OCI-LY7 (cell line): ENCODE measurements at regions not wholly inside any gene's neighbourhood (a gene's known extent, or its start where the extent isn't known, plus 50 kb on each side); places are given as distances from the start of the nearest gene placed in this dataset.

Experiments used
- BruUV-seq: library from RNA; stranded (reverse); fragments of 400-500 nt; replicated peaks from 2 replicates; lab custom pipeline; 2021; lab: Mats Ljungman, UMichigan
- CTCF ChIA-PET: fragments of 300-600 bp; sonication (Branson Sonifier 250); formaldehyde crosslinking; loops from one replicate; lab custom pipeline; 2022; ENCODE audit warnings: antibody characterized with exemption; ENCODE audit not compliant: unreplicated experiment; lab: Charles Lee
- POLR2A ChIA-PET: fragments of 300-600 bp; sonication (Branson Sonifier 250); formaldehyde crosslinking; loops from one replicate; lab custom pipeline; 2022; ENCODE audit warnings: antibody characterized with exemption; lab: Charles Lee
- DNase-seq: peaks from one replicate; pipeline ENCODE4 v3.0.0-alpha.2; 2015; ENCODE audit warnings: low spot score
- H2AFZ ChIP-seq: fragments of 200-600 bp; sonication (generic), shearing (Covaris generic); 2 replicates; pipeline ENCODE4 v1.6.1; 2014; ENCODE audit warnings: mild to moderate bottlenecking, antibody characterized with exemption, low read length, moderate library complexity
- H3K27ac ChIP-seq: fragments of 200-600 bp; sonication (generic); 2 replicates; pipeline ENCODE4 v1.5.1; 2014; ENCODE audit warnings: mixed run types, low read depth, mild to moderate bottlenecking, moderate library complexity, low read length, inconsistent platforms; ENCODE audit not compliant: poor library complexity, severe bottlenecking
- H3K36me3 ChIP-seq: fragments of 200-600 bp; sonication (generic); 2 replicates; pipeline ENCODE4 v1.6.1; 2014; ENCODE audit warnings: mild to moderate bottlenecking, antibody characterized with exemption, low read length, moderate library complexity, mixed read lengths; ENCODE audit not compliant: insufficient read depth
- H3K4me1 ChIP-seq: fragments of 200-600 bp; sonication (generic); 2 replicates; pipeline ENCODE4 v1.5.1; 2014; ENCODE audit warnings: mild to moderate bottlenecking, low read length; ENCODE audit not compliant: insufficient read depth, poor library complexity, severe bottlenecking
- H3K4me2 ChIP-seq: fragments of 200-600 bp; sonication (generic); 2 replicates; pipeline ENCODE4 v1.6.1; 2014; ENCODE audit warnings: mild to moderate bottlenecking, low read length
- H3K4me3 ChIP-seq: fragments of 200-600 bp; sonication (generic); 2 replicates; pipeline ENCODE4 v1.5.1; 2014; ENCODE audit warnings: mild to moderate bottlenecking, low read depth, low read length; ENCODE audit not compliant: poor library complexity, severe bottlenecking
- H3K79me2 ChIP-seq: fragments of 200-600 bp; sonication (generic); 2 replicates; pipeline ENCODE4 v1.6.1; 2016; ENCODE audit warnings: low read depth, mild to moderate bottlenecking, low read length, moderate library complexity, mixed read lengths; ENCODE audit not compliant: insufficient read depth
- H3K9me2 ChIP-seq: fragments of 200-600 bp; sonication (generic); 2 replicates; pipeline ENCODE4 v1.6.1; 2016; ENCODE audit warnings: mild to moderate bottlenecking, low read length, mixed read lengths; ENCODE audit not compliant: insufficient read depth
- H3K9me3 ChIP-seq: fragments of 200-600 bp; sonication (generic); 2 replicates; pipeline ENCODE4 v1.6.1; 2014; ENCODE audit warnings: mild to moderate bottlenecking, mixed run types, low read length, mixed read lengths
- H4K20me1 ChIP-seq: fragments of 200-600 bp; sonication (generic); 2 replicates; pipeline ENCODE4 v1.6.1; 2014; ENCODE audit warnings: mild to moderate bottlenecking, antibody characterized with exemption, low read length, moderate library complexity, mixed read lengths; ENCODE audit not compliant: insufficient read depth
- CTCF ChIP-seq: fragments of 200-600 bp; sonication (generic); conservative IDR thresholded peaks from 2 replicates; pipeline ENCODE4 v1.5.1; 2014; ENCODE audit warnings: mild to moderate bottlenecking, antibody characterized with exemption, low read length, moderate library complexity, mixed read lengths
- EZH2phosphoT487 ChIP-seq: fragments of 200-600 bp; sonication (generic); IDR thresholded peaks from 2 replicates; pipeline ENCODE4 v1.6.1; 2018; ENCODE audit warnings: low read depth, borderline replicate concordance, mild to moderate bottlenecking, mixed run types, antibody characterized with exemption, low read length, moderate library complexity, mixed read lengths
- intact Hi-C: fragments of 100-400 bp; cut with micrococcal nuclease; formaldehyde crosslinking; loops from one replicate; pipeline ENCODE4 v1.10.0; 2022; ENCODE audit not compliant: unreplicated experiment

DNA sequence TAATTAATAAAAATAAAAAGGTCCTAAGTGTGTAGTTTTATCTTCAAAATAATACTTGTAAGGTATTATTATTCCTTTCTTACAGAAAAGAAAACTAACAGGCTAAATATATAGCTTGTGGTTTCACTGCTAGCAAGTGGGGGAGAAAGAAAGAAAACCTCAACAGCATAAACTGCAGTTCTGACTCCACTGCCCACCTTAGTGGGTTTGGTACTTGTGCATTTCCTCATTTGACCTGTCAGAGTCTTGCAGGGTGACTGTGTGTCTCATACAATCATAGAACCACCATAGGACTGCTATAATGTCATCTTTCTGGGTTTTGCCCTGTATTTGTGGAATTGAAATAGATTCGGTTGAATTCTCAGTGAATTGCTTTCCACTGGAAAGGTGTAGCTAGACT lies 94.7 kb upstream of the PUDP start:
- ChIA-PET POLR2A (interaction anchor here (0.8 kb wide), 1 partner anchor 20 kb away, joined by 3 read pairs; no protein-coding TSS in a partner anchor), CTCF (no interaction called here)
- H3K27ac ChIP-seq: no peak overlapping the region
- BruUV-seq: no TSS peak
- TF ChIP-seq EZH2phosphoT487 (no peak), CTCF (no peak)
- DNase-seq: no peak
- peaks cover 11% of the 10 kb centered on the region for H3K36me3 ChIP-seq
- no peak overlapping the region for H2AFZ ChIP-seq
- peaks cover 52% of the 10 kb centered on the region; the same call in 1 of the 2 replicates for H3K79me2 ChIP-seq
- intact Hi-C loops: no loop called here
- H3K4me3 ChIP-seq: no peak overlapping the region
- no peaks in the 10 kb centered on the region for H3K9me2 ChIP-seq
- H4K20me1 ChIP-seq: no peaks in the 10 kb centered on the region; the same call in 1 of the 2 replicates
- peaks cover 3% of the 10 kb centered on the region for H3K4me1 ChIP-seq
- H3K9me3 ChIP-seq: no peaks in the 10 kb centered on the region
- no peak overlapping the region for H3K4me2 ChIP-seq

- no peaks in the 10 kb centered on the region; the same call in 1 of the 2 replicates for H4K20me1 ChIP-seq
- H3K4me2 ChIP-seq: no peak overlapping the region
- H3K79me2 ChIP-seq: peaks cover 47% of the 10 kb centered on the region; the same call in 1 of the 2 replicates
- H3K9me3 ChIP-seq: no peaks in the 10 kb centered on the region
- peaks cover 15% of the 10 kb centered on the region for H3K36me3 ChIP-seq
- CTCF ChIA-PET: no interaction called here
- no peak for DNase-seq
- H3K27ac ChIP-seq: no peak overlapping the region
- no peak overlapping the region for H2AFZ ChIP-seq
- POLR2A ChIA-PET: interaction anchor here (1.1 kb wide), 1 partner anchor 14 kb away, joined by 5 read pairs; no protein-coding TSS in a partner anchor
- H3K4me3 ChIP-seq: no peak overlapping the region
- BruUV-seq: no TSS peak
- peaks cover 3% of the 10 kb centered on the region for H3K4me1 ChIP-seq
- no peaks in the 10 kb centered on the region for H3K9me2 ChIP-seq
- TF ChIP-seq CTCF (no peak), EZH2phosphoT487 (no peak)
- intact Hi-C loops: no loop called here
Observed at GRCh38 chrX:7240929-7241328, 93.0 kb upstream of the PUDP start.

DNA sequence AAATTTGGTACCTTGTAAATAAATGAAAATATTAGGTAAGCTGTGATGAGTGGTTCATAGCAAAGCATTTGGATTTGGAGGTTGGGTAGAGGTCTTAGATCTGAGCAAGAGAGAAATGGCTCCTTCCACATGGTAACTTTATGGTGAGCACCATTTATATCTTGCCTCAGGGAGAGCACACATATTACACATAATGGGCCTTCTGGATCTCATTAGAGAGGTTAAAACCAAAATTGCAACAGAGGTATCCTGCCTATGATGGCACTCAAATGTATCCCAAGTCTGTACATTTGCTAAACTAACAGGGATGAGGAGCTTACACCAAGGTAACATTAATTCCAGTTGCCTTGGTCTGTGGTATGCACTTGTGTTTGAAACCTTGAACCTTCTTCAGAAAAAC lies 87.1 kb upstream of the PUDP start:
- H3K4me2 ChIP-seq: no peak overlapping the region
- peaks cover 82% of the 10 kb centered on the region for H3K79me2 ChIP-seq
- TF ChIP-seq EZH2phosphoT487 (no peak), CTCF (no peak)
- H3K4me1 ChIP-seq: peaks cover 26% of the 10 kb centered on the region
- no peak overlapping the region for H3K4me3 ChIP-seq
- POLR2A ChIA-PET: no interaction called here
- no peak for DNase-seq
- no TSS peak for BruUV-seq
- H3K36me3 ChIP-seq: peaks cover 9% of the 10 kb centered on the region; the same call in 1 of the 2 replicates
- intact Hi-C loops: no loop called here
- H3K9me2 ChIP-seq: no peaks in the 10 kb centered on the region
- CTCF ChIA-PET: no interaction called here
- H3K9me3 ChIP-seq: no peaks in the 10 kb centered on the region
- H3K27ac ChIP-seq: no peak overlapping the region
- H4K20me1 ChIP-seq: no peaks in the 10 kb centered on the region
- H2AFZ ChIP-seq: no peak overlapping the region
